Smooth muscle cell (in vitro differentiated cells): ENCODE measurements at regions not wholly inside any gene's neighbourhood (a gene's known extent, or its start where the extent isn't known, plus 50 kb on each side); places are given as distances from the start of the nearest gene placed in this dataset.

Source experiments
- DNase-seq: peaks from one replicate; lab custom pipeline; 2025; ENCODE audit not compliant: unreplicated experiment; lab: John Stamatoyannopoulos, UW
- H2AFZ ChIP-seq: fragments of 200-600 bp; sonication (generic); 2 replicates; pipeline ENCODE4 v1.6.0; 2016; ENCODE audit warnings: antibody characterized with exemption, low read depth, mild to moderate bottlenecking
- H3F3A ChIP-seq: fragments of 200-600 bp; sonication (generic); 2 replicates; pipeline ENCODE4 v1.6.0; 2017; ENCODE audit warnings: antibody characterized with exemption, low read depth
- H3K27ac ChIP-seq: fragments of 200-600 bp; sonication (generic); 2 replicates; pipeline ENCODE4 v1.5.1; 2016; ENCODE audit warnings: low read depth, mild to moderate bottlenecking
- H3K27me3 ChIP-seq: fragments of 200-600 bp; sonication (generic); 2 replicates; pipeline ENCODE4 v1.6.1; 2016; ENCODE audit warnings: low read depth, mild to moderate bottlenecking
- H3K36me3 ChIP-seq: fragments of 200-600 bp; sonication (generic); 2 replicates; pipeline ENCODE4 v1.5.1; 2016; ENCODE audit warnings: low read depth
- H3K4me1 ChIP-seq: fragments of 200-600 bp; sonication (generic); 2 replicates; pipeline ENCODE4 v1.5.1; 2016; ENCODE audit warnings: low read depth
- H3K4me2 ChIP-seq: fragments of 200-600 bp; sonication (generic); 2 replicates; pipeline ENCODE4 v1.6.0; 2016; ENCODE audit warnings: mild to moderate bottlenecking
- H3K4me3 ChIP-seq: fragments of 200-600 bp; sonication (generic); 2 replicates; pipeline ENCODE4 v1.5.1; 2016; ENCODE audit warnings: mild to moderate bottlenecking
- H3K79me2 ChIP-seq: fragments of 200-600 bp; sonication (generic); 2 replicates; pipeline ENCODE4 v1.6.0; 2016; ENCODE audit warnings: low read depth, mild to moderate bottlenecking
- H3K9ac ChIP-seq: fragments of 200-600 bp; sonication (generic); 2 replicates; pipeline ENCODE4 v1.6.0; 2016; ENCODE audit warnings: low read depth
- H3K9me3 ChIP-seq: fragments of 200-600 bp; sonication (generic); replicated peaks from 2 replicates; pipeline ENCODE4 v1.5.1; 2016; ENCODE audit warnings: low read depth
- H4K20me1 ChIP-seq: fragments of 200-600 bp; sonication (generic); 2 replicates; pipeline ENCODE4 v1.6.0; 2016; ENCODE audit warnings: low read depth
- WGBS: methylation state at CpG from one replicate; pipeline ENCODE4 v1.1.7; 2016; ENCODE audit warnings: low lambda C conversion rate; 5-methylcytosine and 5-hydroxymethylcytosine counted together
- TF ChIP-seq, protein P1 (sequence below): fragments of 200-600 bp; sonication (generic); IDR thresholded peaks from 2 replicates; pipeline ENCODE4 v1.5.1; 2017; ENCODE audit warnings: borderline replicate concordance, mild to moderate bottlenecking, antibody characterized with exemption; ENCODE audit not compliant: insufficient read depth, poor library complexity, severe bottlenecking

DNA sequence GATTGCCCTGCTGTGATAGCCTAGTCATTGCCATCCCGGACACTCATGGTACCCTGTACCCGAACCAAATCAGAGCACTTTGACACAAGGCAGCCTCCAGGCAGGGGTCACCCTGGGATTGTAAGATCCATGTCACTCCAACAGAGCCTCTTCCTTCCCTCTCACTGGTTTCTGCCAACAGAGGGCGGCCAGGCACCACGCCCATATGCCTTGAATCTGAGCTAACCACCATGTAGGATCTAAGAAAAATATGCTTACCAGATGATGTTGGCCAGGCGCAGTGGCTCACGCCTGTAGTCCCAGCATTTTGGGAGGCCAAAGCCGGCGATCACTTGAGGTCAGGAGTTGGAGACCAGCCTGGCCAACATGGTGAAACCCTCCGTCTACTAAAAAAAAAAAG is 389.2 kb upstream of the KLF6 start:
- Histone ChIP-seq H3K27me3 (no peaks in the 10 kb centered on the region), H3K4me2 (no peak overlapping the region), H3K36me3 (no peaks in the 10 kb centered on the region), H3K9ac (no peak overlapping the region), H3K4me1 (no peaks in the 10 kb centered on the region), H3K27ac (no peak overlapping the region), H3F3A (peaks cover 6% of the 10 kb centered on the region), H2AFZ (no peak overlapping the region), H4K20me1 (no peaks in the 10 kb centered on the region), H3K9me3 (no peaks in the 10 kb centered on the region), H3K79me2 (no peaks in the 10 kb centered on the region), H3K4me3 (no peak overlapping the region)
- TF ChIP-seq, protein P1, sequence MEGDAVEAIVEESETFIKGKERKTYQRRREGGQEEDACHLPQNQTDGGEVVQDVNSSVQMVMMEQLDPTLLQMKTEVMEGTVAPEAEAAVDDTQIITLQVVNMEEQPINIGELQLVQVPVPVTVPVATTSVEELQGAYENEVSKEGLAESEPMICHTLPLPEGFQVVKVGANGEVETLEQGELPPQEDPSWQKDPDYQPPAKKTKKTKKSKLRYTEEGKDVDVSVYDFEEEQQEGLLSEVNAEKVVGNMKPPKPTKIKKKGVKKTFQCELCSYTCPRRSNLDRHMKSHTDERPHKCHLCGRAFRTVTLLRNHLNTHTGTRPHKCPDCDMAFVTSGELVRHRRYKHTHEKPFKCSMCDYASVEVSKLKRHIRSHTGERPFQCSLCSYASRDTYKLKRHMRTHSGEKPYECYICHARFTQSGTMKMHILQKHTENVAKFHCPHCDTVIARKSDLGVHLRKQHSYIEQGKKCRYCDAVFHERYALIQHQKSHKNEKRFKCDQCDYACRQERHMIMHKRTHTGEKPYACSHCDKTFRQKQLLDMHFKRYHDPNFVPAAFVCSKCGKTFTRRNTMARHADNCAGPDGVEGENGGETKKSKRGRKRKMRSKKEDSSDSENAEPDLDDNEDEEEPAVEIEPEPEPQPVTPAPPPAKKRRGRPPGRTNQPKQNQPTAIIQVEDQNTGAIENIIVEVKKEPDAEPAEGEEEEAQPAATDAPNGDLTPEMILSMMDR = no peak
- 88% methylated on average over 6 of the region's 9 CpGs for WGBS
- no peak for DNase-seq

- H3K27me3 ChIP-seq = no peaks in the 10 kb centered on the region
- no peaks in the 10 kb centered on the region for H3K36me3 ChIP-seq
- peaks cover 6% of the 10 kb centered on the region for H3F3A ChIP-seq
- TF ChIP-seq, protein P1 = no peak
- H3K27ac ChIP-seq = no peak overlapping the region
- no peak overlapping the region for H3K4me2 ChIP-seq
- WGBS = 64% methylated on average over 6 of the region's 6 CpGs
- H3K9me3 ChIP-seq = no peaks in the 10 kb centered on the region
- H3K4me3 ChIP-seq = no peak overlapping the region
- H3K4me1 ChIP-seq = no peaks in the 10 kb centered on the region
- H2AFZ ChIP-seq = peak overlapping the region; percentile 28
- no peak overlapping the region for H3K9ac ChIP-seq
- H4K20me1 ChIP-seq = no peaks in the 10 kb centered on the region
- no peak for DNase-seq
- no peaks in the 10 kb centered on the region for H3K79me2 ChIP-seq
These were observed 385.8 kb upstream of the KLF6 start for GRCh38 chr10:4170633-4171314.

GRCh38 chr10:4170181-4170580 is 385.2 kb upstream of the KLF6 start:
- Histone ChIP-seq H3K4me1 (no peaks in the 10 kb centered on the region), H3K27ac (no peak overlapping the region), H3K4me3 (no peak overlapping the region), H3K36me3 (no peaks in the 10 kb centered on the region), H3K9ac (no peak overlapping the region), H3K4me2 (no peak overlapping the region), H3F3A (peaks cover 6% of the 10 kb centered on the region), H3K27me3 (no peaks in the 10 kb centered on the region), H2AFZ (peak overlapping the region; percentile 28), H4K20me1 (no peaks in the 10 kb centered on the region), H3K9me3 (no peaks in the 10 kb centered on the region), H3K79me2 (no peaks in the 10 kb centered on the region)
- TF ChIP-seq, protein P1 = no peak
- DNase-seq = no peak
- 75% methylated on average over 2 of the region's 2 CpGs for WGBS

DNA sequence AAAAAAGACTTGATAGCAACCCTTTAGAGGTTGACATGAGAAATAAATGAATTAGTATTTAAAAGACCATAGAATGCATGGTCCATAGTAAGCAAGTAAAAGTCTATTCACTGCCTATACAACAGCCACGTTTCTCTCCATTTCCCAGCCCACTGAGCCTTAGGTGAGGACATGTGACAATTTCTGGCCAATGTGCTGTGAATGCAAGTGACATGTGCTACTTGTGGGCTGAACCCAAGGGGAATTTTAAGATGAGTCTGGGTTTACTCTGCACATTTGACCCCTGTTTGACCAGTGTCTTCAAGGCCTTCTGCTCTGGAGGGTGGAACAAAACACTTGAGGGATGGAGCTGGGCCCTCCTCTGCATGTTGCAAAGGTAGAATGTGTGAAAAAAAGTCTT is 384.4 kb upstream of the KLF6 start:
- Histone ChIP-seq H3K27ac (no peak overlapping the region), H3K36me3 (no peaks in the 10 kb centered on the region), H3K4me2 (no peak overlapping the region), H3K27me3 (no peaks in the 10 kb centered on the region), H2AFZ (no peak overlapping the region), H3K79me2 (no peaks in the 10 kb centered on the region), H3K4me3 (no peak overlapping the region), H3K4me1 (no peaks in the 10 kb centered on the region), H3K9ac (no peak overlapping the region), H3K9me3 (no peaks in the 10 kb centered on the region), H4K20me1 (no peaks in the 10 kb centered on the region), H3F3A (peaks cover 6% of the 10 kb centered on the region)
- TF ChIP-seq, protein P1 = no peak
- whole genome bisulfite sequencing = 97% methylated on average over 1 of the region's 1 CpG
- DNase-seq = no peak
